GM23338 (cell line): ENCODE measurements at regions not wholly inside any gene's neighbourhood (a gene's known extent, or its start where the extent isn't known, plus 50 kb on each side); places are given as distances from the start of the nearest gene placed in this dataset.

Experiments used
- ATAC-seq: fragments of 200-7000 bp; cut with Tn5 transposase; 3 replicates; pipeline ENCODE4 v1.9.1; 2020
- DNase-seq: peaks from one replicate; pipeline ENCODE4 v3.0.0-alpha.2; 2015; ENCODE audit warnings: low spot score
- H2AFZ ChIP-seq: fragments of 200-600 bp; sonication (generic); 2 replicates; pipeline ENCODE4 v1.8.0; 2016; ENCODE audit warnings: antibody characterized with exemption, mild to moderate bottlenecking, moderate library complexity
- H3F3A ChIP-seq: fragments of 200-600 bp; sonication (generic); replicated peaks from 2 replicates; pipeline ENCODE4 v1.8.0; 2017; ENCODE audit warnings: antibody characterized with exemption, mixed run types, low read depth
- H3K27ac ChIP-seq: fragments of 200-600 bp; sonication (generic); 2 replicates; pipeline ENCODE4 v1.6.1; 2016; ENCODE audit warnings: low read depth
- H3K27me3 ChIP-seq: fragments of 200-600 bp; sonication (generic); 2 replicates; pipeline ENCODE4 v1.8.0; 2016; ENCODE audit warnings: mild to moderate bottlenecking, mixed run types, moderate library complexity; ENCODE audit not compliant: insufficient read depth
- H3K36me3 ChIP-seq: fragments of 200-600 bp; sonication (generic); 2 replicates; pipeline ENCODE4 v1.8.0; 2016; ENCODE audit warnings: mild to moderate bottlenecking; ENCODE audit not compliant: insufficient read depth
- H3K4me1 ChIP-seq: fragments of 200-600 bp; sonication (generic); 2 replicates; pipeline ENCODE4 v1.8.0; 2016; ENCODE audit warnings: mild to moderate bottlenecking, moderate library complexity; ENCODE audit not compliant: insufficient read depth
- H3K4me2 ChIP-seq: fragments of 200-600 bp; sonication (generic); 2 replicates; pipeline ENCODE4 v1.7.1; 2017; ENCODE audit warnings: mixed run types
- H3K4me3 ChIP-seq: fragments of 200-600 bp; sonication (generic); 2 replicates; pipeline ENCODE4 v1.6.1; 2016; ENCODE audit warnings: mixed run types
- H3K79me2 ChIP-seq: fragments of 200-600 bp; sonication (generic); replicated peaks from 2 replicates; pipeline ENCODE4 v1.8.0; 2017; ENCODE audit warnings: mild to moderate bottlenecking; ENCODE audit not compliant: insufficient read depth
- H3K9me2 ChIP-seq: fragments of 200-600 bp; sonication (generic); 2 replicates; pipeline ENCODE4 v1.8.0; 2017; ENCODE audit not compliant: insufficient read depth
- H4K20me1 ChIP-seq: fragments of 200-600 bp; sonication (generic); replicated peaks from 2 replicates; pipeline ENCODE4 v1.8.0; 2017; ENCODE audit warnings: mild to moderate bottlenecking; ENCODE audit not compliant: insufficient read depth
- H3K27ac Mint-ChIP-seq: 2 replicates; pipeline ENCODE4 v1.8.0; 2020; ENCODE audit warnings: inconsistent platforms, mild to moderate bottlenecking, moderate library complexity, mixed read lengths
- H3K27me3 Mint-ChIP-seq: 3 replicates; pipeline ENCODE4 v1.8.0; 2022; ENCODE audit warnings: low read depth, mild to moderate bottlenecking, moderate library complexity, mixed read lengths, inconsistent platforms; ENCODE audit not compliant: insufficient read depth, poor library complexity
- H3K36me3 Mint-ChIP-seq: 3 replicates; pipeline ENCODE4 v1.8.0; 2021; ENCODE audit warnings: low read depth, mild to moderate bottlenecking, inconsistent platforms, moderate library complexity, mixed read lengths
- H3K4me1 Mint-ChIP-seq: 3 replicates; pipeline ENCODE4 v1.8.0; 2020; ENCODE audit warnings: mild to moderate bottlenecking, inconsistent platforms, mixed read lengths
- H3K4me3 Mint-ChIP-seq: 3 replicates; pipeline ENCODE4 v1.8.0; 2021; ENCODE audit warnings: moderate library complexity, mild to moderate bottlenecking, inconsistent platforms, mixed read lengths
- H3K9me3 Mint-ChIP-seq: 3 replicates; pipeline ENCODE4 v1.8.0; 2020; ENCODE audit warnings: moderate library complexity, mild to moderate bottlenecking, inconsistent platforms, mixed read lengths
- CREB1 ChIP-seq: fragments of 250-450 bp; sonication (Bioruptor Pico); IDR thresholded peaks from 2 replicates; pipeline ENCODE4 v1.5.0; 2020; ENCODE audit warnings: low read depth, mild to moderate bottlenecking, moderate library complexity
- EZH2 ChIP-seq: fragments of 200-600 bp; sonication (generic); IDR thresholded peaks from one replicate; pipeline ENCODE4 v1.8.0; 2017; ENCODE audit warnings: antibody characterized with exemption, mild to moderate bottlenecking, low read depth; ENCODE audit not compliant: unreplicated experiment
- EZH2phosphoT487 ChIP-seq: fragments of 200-600 bp; sonication (generic); IDR thresholded peaks from one replicate; pipeline ENCODE4 v1.8.1; 2018; ENCODE audit warnings: antibody characterized with exemption; ENCODE audit not compliant: unreplicated experiment
- JUNB ChIP-seq: IDR thresholded peaks from one replicate; pipeline ENCODE4 v1.6.1; 2016; ENCODE audit warnings: antibody characterized with exemption; ENCODE audit not compliant: unreplicated experiment
- REST ChIP-seq: IDR thresholded peaks from one replicate; pipeline ENCODE4 v1.6.1; 2018; ENCODE audit warnings: antibody characterized with exemption; ENCODE audit not compliant: unreplicated experiment
- STAT1 ChIP-seq: IDR thresholded peaks from one replicate; pipeline ENCODE4 v1.6.1; 2016; ENCODE audit warnings: antibody characterized with exemption; ENCODE audit not compliant: unreplicated experiment
- ZNF114 ChIP-seq: fragments of 250-450 bp; sonication (Bioruptor Pico); IDR thresholded peaks from 2 replicates; pipeline ENCODE4 v1.5.0; 2020; ENCODE audit warnings: mild to moderate bottlenecking, moderate library complexity
- ZNF331 ChIP-seq: fragments of 250-450 bp; sonication (Bioruptor Pico); IDR thresholded peaks from 2 replicates; pipeline ENCODE4 v1.5.0; 2020; ENCODE audit warnings: low read depth, mild to moderate bottlenecking, moderate library complexity
- ZNF462 ChIP-seq: fragments of 250-450 bp; sonication (Bioruptor Pico); IDR thresholded peaks from 2 replicates; pipeline ENCODE4 v1.5.0; 2020; ENCODE audit warnings: mild to moderate bottlenecking, moderate library complexity
- TF ChIP-seq, protein P1 (sequence below), 2 experiments: fragments of 200-600 bp in 1 of 2; sonication (generic) in 1 of 2; conservative IDR thresholded peaks; 2 replicates each; pipeline versions ENCODE4 v1.5.1 to v1.6.1; 2016 to 2017; ENCODE audit warnings: antibody characterized with exemption in 2 of 2, low read depth in 2 of 2, mild to moderate bottlenecking in 2 of 2, moderate library complexity in 1 of 2

DNA sequence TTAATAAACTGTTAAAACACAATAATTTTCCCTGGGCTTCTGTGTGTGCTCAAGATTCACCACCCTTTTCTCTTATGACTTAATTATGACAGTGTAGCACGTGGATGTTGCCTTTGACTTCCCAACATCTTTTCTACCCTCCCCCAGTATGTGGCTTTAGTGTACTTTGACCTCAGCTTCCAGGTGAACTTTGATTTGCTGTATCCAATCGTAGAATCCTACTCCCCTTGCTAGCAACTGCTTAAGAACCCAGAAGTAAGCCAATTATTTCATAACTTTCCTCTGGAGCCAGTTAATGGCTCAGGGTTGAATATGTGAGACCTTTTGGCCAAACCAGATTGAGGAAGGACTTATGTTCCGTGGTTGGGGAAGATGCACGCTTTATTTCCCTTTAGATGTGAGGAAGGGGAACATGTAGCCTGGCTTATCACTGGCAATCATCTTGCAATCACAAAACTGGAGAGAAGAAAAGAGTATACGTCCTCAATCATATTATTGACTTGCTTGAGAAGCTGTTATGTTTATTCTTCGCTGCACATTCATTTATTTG, 259.6 kb upstream of the ATP2B1 start (continued):
- TF ChIP-seq, protein P1, sequence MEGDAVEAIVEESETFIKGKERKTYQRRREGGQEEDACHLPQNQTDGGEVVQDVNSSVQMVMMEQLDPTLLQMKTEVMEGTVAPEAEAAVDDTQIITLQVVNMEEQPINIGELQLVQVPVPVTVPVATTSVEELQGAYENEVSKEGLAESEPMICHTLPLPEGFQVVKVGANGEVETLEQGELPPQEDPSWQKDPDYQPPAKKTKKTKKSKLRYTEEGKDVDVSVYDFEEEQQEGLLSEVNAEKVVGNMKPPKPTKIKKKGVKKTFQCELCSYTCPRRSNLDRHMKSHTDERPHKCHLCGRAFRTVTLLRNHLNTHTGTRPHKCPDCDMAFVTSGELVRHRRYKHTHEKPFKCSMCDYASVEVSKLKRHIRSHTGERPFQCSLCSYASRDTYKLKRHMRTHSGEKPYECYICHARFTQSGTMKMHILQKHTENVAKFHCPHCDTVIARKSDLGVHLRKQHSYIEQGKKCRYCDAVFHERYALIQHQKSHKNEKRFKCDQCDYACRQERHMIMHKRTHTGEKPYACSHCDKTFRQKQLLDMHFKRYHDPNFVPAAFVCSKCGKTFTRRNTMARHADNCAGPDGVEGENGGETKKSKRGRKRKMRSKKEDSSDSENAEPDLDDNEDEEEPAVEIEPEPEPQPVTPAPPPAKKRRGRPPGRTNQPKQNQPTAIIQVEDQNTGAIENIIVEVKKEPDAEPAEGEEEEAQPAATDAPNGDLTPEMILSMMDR (conservative IDR thresholded peaks at IDR 0.05; ENCODE audit: low read depth in 2 of 2), result no peak
- no peak for TF ChIP-seq EZH2phosphoT487
- TF ChIP-seq JUNB, result no peak
- no peak for TF ChIP-seq CREB1 (CRISPR knock-in tag)
- no peak for TF ChIP-seq STAT1

DNA sequence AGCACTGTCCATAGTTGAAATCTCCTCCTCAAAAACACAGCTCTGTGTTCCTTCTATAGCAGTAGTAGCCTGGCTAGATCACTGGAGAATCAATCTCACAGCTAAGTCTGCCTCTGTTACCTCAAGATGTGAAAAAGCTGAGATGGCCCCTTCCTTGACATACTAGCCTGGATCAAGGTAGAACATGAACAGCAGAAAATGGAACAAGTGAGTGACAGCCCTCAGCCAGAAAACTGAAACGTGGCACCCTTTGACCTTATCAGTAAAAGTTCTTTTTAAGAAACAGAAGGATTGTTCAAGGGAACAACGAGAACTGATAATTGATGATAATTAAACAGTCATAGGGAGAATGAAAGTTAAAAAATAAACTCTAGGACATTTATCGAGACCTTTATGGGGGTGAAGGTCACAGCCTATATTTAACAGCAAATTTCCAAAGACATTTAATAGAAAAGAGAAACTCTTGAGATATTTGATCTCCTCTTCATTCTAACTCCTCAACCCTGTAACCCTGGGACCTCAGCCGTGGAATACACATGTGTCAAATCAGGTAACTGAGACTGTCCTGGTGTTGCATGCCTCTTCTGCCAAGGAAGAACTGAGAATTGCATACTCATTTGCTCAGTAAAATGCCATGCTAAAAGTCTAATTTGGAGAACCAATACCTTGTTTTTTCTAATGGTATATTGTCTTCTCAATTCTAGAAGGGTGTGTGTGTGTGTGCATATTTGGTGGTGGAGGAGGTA, 258.0 kb upstream of the ATP2B1 start:
- DNase-seq (no peak), ATAC-seq (no peak)
- H4K20me1 ChIP-seq, result no peaks in the 10 kb centered on the region
- no peak overlapping the region for H3K4me3 ChIP-seq
- no peaks in the 10 kb centered on the region for H3K9me3 Mint-ChIP-seq
- no peaks in the 10 kb centered on the region for H3K36me3 ChIP-seq
- no peak overlapping the region; the same call in 1 of the 2 replicates for H3K27ac ChIP-seq
- no peaks in the 10 kb centered on the region for H3F3A ChIP-seq
- H3K79me2 ChIP-seq, result no peaks in the 10 kb centered on the region
- no peak overlapping the region for H3K4me3 Mint-ChIP-seq
- H3K4me2 ChIP-seq, result 0 out of 2 replicates have a peak overlapping the region, but pooled peaks have one; percentile 5
- no peaks in the 10 kb centered on the region for H3K27me3 ChIP-seq
- H3K27ac Mint-ChIP-seq, result peak overlapping the region; percentile 91
- H3K27me3 Mint-ChIP-seq, result no peaks in the 10 kb centered on the region
- peaks cover 25% of the 10 kb centered on the region; the same call in 2 of the 3 replicates for H3K4me1 Mint-ChIP-seq
- H2AFZ ChIP-seq, result no peak overlapping the region
- no peaks in the 10 kb centered on the region; the same call in none of the 2 replicates for H3K9me2 ChIP-seq
- H3K4me1 ChIP-seq, result peaks cover 15% of the 10 kb centered on the region
- H3K36me3 Mint-ChIP-seq, result no peaks in the 10 kb centered on the region
- TF ChIP-seq ZNF462 (CRISPR knock-in tag) (no peak), ZNF331 (no peak), ZNF114 (CRISPR knock-in tag) (no peak), EZH2 (no peak), REST (no peak)
- TF ChIP-seq, protein P1 (conservative IDR thresholded peaks at IDR 0.05; ENCODE audit: low read depth in 2 of 2), result no peak
